ENCODE measurements at regions not wholly inside any gene's neighbourhood (a gene's known extent, or its start where the extent isn't known, plus 50 kb on each side); places are given as distances from the start of the nearest gene placed in this dataset.

GRCh38 chr5:174312641-174313040 is 267.1 kb downstream of the NSG2 start:
- no peak for DNase-seq

GRCh38 chr5:174313615-174314014 is 268.1 kb downstream of the NSG2 start:
- no peak for DNase-seq

- DNase-seq: no peak
These were observed 268.8 kb downstream of the NSG2 start for GRCh38 chr5:174314261-174314660.

GRCh38 chr5:174315471-174315870 is 270.0 kb downstream of the NSG2 start:
- no peak for DNase-seq

- DNase-seq: no peak
These were observed 270.4 kb downstream of the NSG2 start for GRCh38 chr5:174315871-174316270.

- no peak for DNase-seq
These were observed 270.8 kb downstream of the NSG2 start for GRCh38 chr5:174316326-174316725.

- no peak for DNase-seq
These were observed 271.9 kb downstream of the NSG2 start for GRCh38 chr5:174317256-174317894.

GRCh38 chr5:174318578-174318977 is 273.1 kb downstream of the NSG2 start:
- DNase-seq: no peak

GRCh38 chr5:174319551-174319950 is 274.0 kb downstream of the NSG2 start:
- DNase-seq: no peak

GRCh38 chr5:174320051-174320450 is 274.5 kb downstream of the NSG2 start:
- DNase-seq: no peak

GRCh38 chr5:174323878-174324281 is 278.4 kb downstream of the NSG2 start:
- DNase-seq: no peak

- no peak for DNase-seq
These were observed 279.2 kb downstream of the NSG2 start for GRCh38 chr5:174324680-174325079.

- no peak for DNase-seq
These were observed 279.9 kb downstream of the NSG2 start for GRCh38 chr5:174325431-174325830.

- no peak for DNase-seq
These were observed 280.5 kb downstream of the NSG2 start for GRCh38 chr5:174325961-174326360.

GRCh38 chr5:174326372-174326771 is 280.9 kb downstream of the NSG2 start:
- DNase-seq: no peak

GRCh38 chr5:174327317-174327864 is 281.9 kb downstream of the NSG2 start:
- DNase-seq: peak; percentile 20

- no peak for DNase-seq
These were observed 282.4 kb downstream of the NSG2 start for GRCh38 chr5:174327896-174328295.

- no peak for DNase-seq
These were observed 283.3 kb downstream of the NSG2 start for GRCh38 chr5:174328631-174329299.

- DNase-seq: no peak
These were observed 284.2 kb downstream of the NSG2 start for GRCh38 chr5:174329738-174330137.

- no peak for DNase-seq
These were observed 290.3 kb downstream of the NSG2 start for GRCh38 chr5:174335682-174336364.

- DNase-seq: no peak
These were observed 291.0 kb downstream of the NSG2 start for GRCh38 chr5:174336479-174336878.

- no peak for DNase-seq
These were observed 292.0 kb downstream of the NSG2 start for GRCh38 chr5:174337276-174338184.
